HEK293 (cell line): ENCODE measurements at regions not wholly inside any gene's neighbourhood (a gene's known extent, or its start where the extent isn't known, plus 50 kb on each side); places are given as distances from the start of the nearest gene placed in this dataset.

ENCODE experiments used
- CTCF ChIA-PET: fragments of 350-600 bp; formaldehyde crosslinking; extraction: SDS; loops from one replicate; lab custom pipeline; 2021; ENCODE audit warnings: antibody characterized with exemption; lab: Yijun Ruan, JAX
- POLR2A ChIA-PET: fragments of 300-600 bp; formaldehyde crosslinking; extraction: SDS; loops from one replicate; lab custom pipeline; 2020; ENCODE audit warnings: antibody characterized with exemption, inconsistent platforms; lab: Yijun Ruan, JAX
- H3K27ac ChIP-seq: fragments of 200-500 bp; sonication (Bioruptor generic); 2 replicates; pipeline ENCODE4 v1.5.1; 2014; ENCODE audit warnings: low read depth, low read length, control low read depth, inconsistent platforms; ENCODE audit errors: extremely low read depth
- H3K36me3 ChIP-seq, 2 experiments: fragments of 200-500 bp in 1 of 2; sonication (Bioruptor generic) in 1 of 2; 1 replicate in 1 of 2; 2 replicates in 1 of 2; pipeline ENCODE4 v1.5.1; 2014 to 2017; ENCODE audit warnings: inconsistent platforms in 2 of 2, low read length in 2 of 2; ENCODE audit not compliant: control insufficient read depth in 2 of 2, insufficient read depth in 1 of 2
- H3K4me1 ChIP-seq: fragments of 200-500 bp; sonication (Bioruptor generic); 2 replicates; pipeline ENCODE4 v1.5.1; 2014; ENCODE audit warnings: mild to moderate bottlenecking, low read length, inconsistent platforms; ENCODE audit not compliant: control insufficient read depth, insufficient read depth
- H3K4me3 ChIP-seq: 2 replicates; pipeline ENCODE4 v1.5.1; 2011; ENCODE audit warnings: low read depth, mild to moderate bottlenecking, control low read depth, low read length, moderate library complexity
- H3K9me3 ChIP-seq: fragments of 200-500 bp; sonication (Bioruptor generic); 2 replicates; pipeline ENCODE4 v1.5.1; 2014; ENCODE audit warnings: low read depth, low read length, inconsistent platforms; ENCODE audit not compliant: control insufficient read depth, insufficient read depth
- KLF16 ChIP-seq: fragments of 450-650 bp; formaldehyde crosslinking; IDR thresholded peaks from 2 replicates; pipeline ENCODE4 v1.5.1; 2017; ENCODE audit warnings: missing biosample characterization, missing genetic modification characterization
- KLF7 ChIP-seq: fragments of 450-650 bp; formaldehyde crosslinking; IDR thresholded peaks from 2 replicates; pipeline ENCODE4 v1.5.1; 2016; ENCODE audit warnings: missing biosample characterization, missing genetic modification characterization, borderline replicate concordance
- MYNN ChIP-seq: fragments of 450-650 bp; formaldehyde crosslinking; IDR thresholded peaks from 2 replicates; pipeline ENCODE4 v1.5.1; 2016; ENCODE audit warnings: missing biosample characterization, missing genetic modification characterization, borderline replicate concordance
- SCRT1 ChIP-seq: fragments of 450-650 bp; formaldehyde crosslinking; IDR thresholded peaks from 2 replicates; pipeline ENCODE4 v1.5.1; 2016; ENCODE audit warnings: missing biosample characterization, missing genetic modification characterization, borderline replicate concordance
- ZBTB7A ChIP-seq: fragments of 450-650 bp; formaldehyde crosslinking; IDR thresholded peaks from 2 replicates; pipeline ENCODE4 v1.5.1; 2016; ENCODE audit warnings: low read depth, missing biosample characterization, missing genetic modification characterization
- ZIC2 ChIP-seq: fragments of 450-650 bp; formaldehyde crosslinking; IDR thresholded peaks from 2 replicates; pipeline ENCODE4 v1.5.1; 2016; ENCODE audit warnings: missing biosample characterization, missing genetic modification characterization
- ZNF132 ChIP-seq: fragments of 450-650 bp; formaldehyde crosslinking; IDR thresholded peaks from 2 replicates; pipeline ENCODE4 v1.5.1; 2017; ENCODE audit warnings: missing biosample characterization, missing genetic modification characterization, borderline replicate concordance
- ZNF292 ChIP-seq: fragments of 450-650 bp; formaldehyde crosslinking; IDR thresholded peaks from 2 replicates; pipeline ENCODE4 v1.5.1; 2016; ENCODE audit warnings: low read depth, missing biosample characterization, missing genetic modification characterization, borderline replicate concordance
- ZNF37A ChIP-seq: fragments of 450-650 bp; IDR thresholded peaks from 2 replicates; pipeline ENCODE4 v1.5.1; 2018; ENCODE audit warnings: missing biosample characterization, missing genetic modification characterization
- ZNF391 ChIP-seq: fragments of 450-650 bp; formaldehyde crosslinking; IDR thresholded peaks from 2 replicates; pipeline ENCODE4 v1.5.1; 2016; ENCODE audit warnings: low read depth, missing biosample characterization, missing genetic modification characterization, borderline replicate concordance
- ZNF394 ChIP-seq: fragments of 450-650 bp; formaldehyde crosslinking; IDR thresholded peaks from 2 replicates; pipeline ENCODE4 v1.5.1; 2016; ENCODE audit warnings: missing biosample characterization, missing genetic modification characterization, mild to moderate bottlenecking, moderate library complexity, borderline replicate concordance
- ZNF423 ChIP-seq: fragments of 450-650 bp; formaldehyde crosslinking; IDR thresholded peaks from 2 replicates; pipeline ENCODE4 v1.5.1; 2016; ENCODE audit warnings: missing biosample characterization, missing genetic modification characterization
- ZNF521 ChIP-seq: fragments of 450-650 bp; formaldehyde crosslinking; IDR thresholded peaks from 2 replicates; pipeline ENCODE4 v1.5.1; 2017; ENCODE audit warnings: missing biosample characterization, mild to moderate bottlenecking, missing genetic modification characterization
- ZNF561 ChIP-seq: fragments of 450-650 bp; IDR thresholded peaks from 2 replicates; pipeline ENCODE4 v1.5.1; 2018; ENCODE audit warnings: missing biosample characterization, missing genetic modification characterization, borderline replicate concordance
- ZNF596 ChIP-seq: fragments of 450-650 bp; IDR thresholded peaks from 2 replicates; pipeline ENCODE4 v1.5.0; 2018; ENCODE audit warnings: missing biosample characterization, mild to moderate bottlenecking, missing genetic modification characterization, moderate library complexity
- TF ChIP-seq, protein P1 (sequence below): fragments of 450-650 bp; formaldehyde crosslinking; IDR thresholded peaks from 2 replicates; pipeline ENCODE4 v1.5.1; 2017; ENCODE audit warnings: missing biosample characterization, missing genetic modification characterization
- TF ChIP-seq, protein P2 (sequence below): fragments of 450-650 bp; formaldehyde crosslinking; IDR thresholded peaks from 2 replicates; pipeline ENCODE4 v1.5.1; 2016; ENCODE audit warnings: missing biosample characterization, missing genetic modification characterization
- TF ChIP-seq, protein P3 (sequence below): fragments of 450-650 bp; formaldehyde crosslinking; IDR thresholded peaks from 2 replicates; pipeline ENCODE4 v1.5.1; 2017; ENCODE audit warnings: missing biosample characterization, missing genetic modification characterization
- TF ChIP-seq, protein P4 (sequence below): fragments of 450-650 bp; formaldehyde crosslinking; IDR thresholded peaks from 2 replicates; pipeline ENCODE4 v1.5.1; 2016; ENCODE audit warnings: missing biosample characterization, missing genetic modification characterization

DNA sequence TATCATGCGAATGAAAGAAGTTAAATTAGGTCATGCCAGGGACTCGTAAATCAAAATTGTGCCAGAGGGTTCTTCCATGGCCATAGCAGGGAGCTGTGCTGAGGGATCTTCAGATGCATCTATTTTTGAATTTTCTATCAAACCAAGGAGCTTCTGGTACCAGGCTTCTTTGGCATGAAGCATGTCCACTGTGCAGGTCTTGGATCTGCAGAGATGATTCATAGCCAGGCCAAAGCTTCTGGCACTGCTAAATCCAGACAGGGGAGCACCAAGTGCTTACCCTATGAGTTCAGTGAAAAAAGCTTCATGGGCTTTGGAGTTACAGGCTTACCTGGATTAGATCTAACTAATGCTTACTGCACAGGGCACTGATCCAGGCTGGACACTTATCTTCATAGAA lies 154.2 kb upstream of the DAB1 start:
- Histone ChIP-seq H3K4me1 (no peaks in the 10 kb centered on the region), H3K27ac (no peak overlapping the region), H3K36me3 (no peaks in the 10 kb centered on the region), H3K9me3 (no peaks in the 10 kb centered on the region), H3K4me3 (no peak overlapping the region)
- ChIA-PET POLR2A (no interaction called here), CTCF (no interaction called here)
- TF ChIP-seq, protein P1, sequence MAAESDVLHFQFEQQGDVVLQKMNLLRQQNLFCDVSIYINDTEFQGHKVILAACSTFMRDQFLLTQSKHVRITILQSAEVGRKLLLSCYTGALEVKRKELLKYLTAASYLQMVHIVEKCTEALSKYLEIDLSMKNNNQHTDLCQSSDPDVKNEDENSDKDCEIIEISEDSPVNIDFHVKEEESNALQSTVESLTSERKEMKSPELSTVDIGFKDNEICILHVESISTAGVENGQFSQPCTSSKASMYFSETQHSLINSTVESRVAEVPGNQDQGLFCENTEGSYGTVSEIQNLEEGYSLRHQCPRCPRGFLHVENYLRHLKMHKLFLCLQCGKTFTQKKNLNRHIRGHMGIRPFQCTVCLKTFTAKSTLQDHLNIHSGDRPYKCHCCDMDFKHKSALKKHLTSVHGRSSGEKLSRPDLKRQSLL, result no peak
- TF ChIP-seq ZNF391 (tag by site-specific recombination), result no peak
- TF ChIP-seq ZNF394 (tag by site-specific recombination), result no peak
- no peak for TF ChIP-seq ZBTB7A (tag by site-specific recombination)
- TF ChIP-seq, protein P2, sequence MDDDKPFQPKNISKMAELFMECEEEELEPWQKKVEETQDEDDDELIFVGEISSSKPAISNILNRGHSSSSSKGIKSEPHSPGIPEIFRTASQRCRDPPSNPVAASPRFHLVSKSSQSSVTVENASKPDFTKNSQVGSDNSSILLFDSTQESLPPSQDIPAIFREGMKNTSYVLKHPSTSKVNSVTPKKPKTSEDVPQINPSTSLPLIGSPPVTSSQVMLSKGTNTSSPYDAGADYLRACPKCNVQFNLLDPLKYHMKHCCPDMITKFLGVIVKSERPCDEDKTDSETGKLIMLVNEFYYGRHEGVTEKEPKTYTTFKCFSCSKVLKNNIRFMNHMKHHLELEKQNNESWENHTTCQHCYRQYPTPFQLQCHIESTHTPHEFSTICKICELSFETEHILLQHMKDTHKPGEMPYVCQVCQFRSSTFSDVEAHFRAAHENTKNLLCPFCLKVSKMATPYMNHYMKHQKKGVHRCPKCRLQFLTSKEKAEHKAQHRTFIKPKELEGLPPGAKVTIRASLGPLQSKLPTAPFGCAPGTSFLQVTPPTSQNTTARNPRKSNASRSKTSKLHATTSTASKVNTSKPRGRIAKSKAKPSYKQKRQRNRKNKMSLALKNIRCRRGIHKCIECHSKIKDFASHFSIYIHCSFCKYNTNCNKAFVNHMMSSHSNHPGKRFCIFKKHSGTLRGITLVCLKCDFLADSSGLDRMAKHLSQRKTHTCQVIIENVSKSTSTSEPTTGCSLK (tag by site-specific recombination), result no peak
- no peak for TF ChIP-seq KLF7
- TF ChIP-seq ZNF292, result no peak
- TF ChIP-seq ZNF132 (tag by site-specific recombination), result no peak
- no peak for TF ChIP-seq SCRT1
- no peak for TF ChIP-seq ZNF561 (tag by site-specific recombination)
- TF ChIP-seq ZNF423 (tag by site-specific recombination), result no peak
- TF ChIP-seq ZNF37A (tag by site-specific recombination), result no peak
- TF ChIP-seq MYNN (tag by site-specific recombination), result no peak
- TF ChIP-seq ZNF596 (tag by site-specific recombination), result no peak

DNA sequence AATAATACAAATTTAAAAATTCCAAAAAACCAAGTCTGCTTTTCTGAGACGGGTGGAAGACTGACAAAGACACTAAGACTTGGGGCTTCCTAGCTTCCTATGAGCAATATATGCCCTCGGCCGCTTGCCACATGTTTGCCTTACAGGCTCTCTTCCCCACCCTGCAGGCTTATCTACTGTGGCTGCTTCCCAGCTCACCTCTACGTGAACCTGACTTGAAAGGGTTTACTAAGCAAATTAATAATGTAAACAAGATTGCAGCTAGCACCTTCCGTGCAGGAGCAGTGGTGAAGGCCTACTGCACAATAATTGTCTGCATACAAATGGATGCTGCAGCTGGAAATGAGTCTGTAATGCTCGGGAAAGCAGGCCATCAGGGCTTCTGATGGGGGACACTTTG lies 152.9 kb upstream of the DAB1 start:
- no peak overlapping the region for H3K27ac ChIP-seq
- ChIA-PET POLR2A (interaction anchor here (0.7 kb wide), 1 partner anchor 69 kb away, joined by 3 read pairs; no protein-coding TSS in a partner anchor), CTCF (no interaction called here)
- no peaks in the 10 kb centered on the region for H3K4me1 ChIP-seq
- TF ChIP-seq, protein P3, sequence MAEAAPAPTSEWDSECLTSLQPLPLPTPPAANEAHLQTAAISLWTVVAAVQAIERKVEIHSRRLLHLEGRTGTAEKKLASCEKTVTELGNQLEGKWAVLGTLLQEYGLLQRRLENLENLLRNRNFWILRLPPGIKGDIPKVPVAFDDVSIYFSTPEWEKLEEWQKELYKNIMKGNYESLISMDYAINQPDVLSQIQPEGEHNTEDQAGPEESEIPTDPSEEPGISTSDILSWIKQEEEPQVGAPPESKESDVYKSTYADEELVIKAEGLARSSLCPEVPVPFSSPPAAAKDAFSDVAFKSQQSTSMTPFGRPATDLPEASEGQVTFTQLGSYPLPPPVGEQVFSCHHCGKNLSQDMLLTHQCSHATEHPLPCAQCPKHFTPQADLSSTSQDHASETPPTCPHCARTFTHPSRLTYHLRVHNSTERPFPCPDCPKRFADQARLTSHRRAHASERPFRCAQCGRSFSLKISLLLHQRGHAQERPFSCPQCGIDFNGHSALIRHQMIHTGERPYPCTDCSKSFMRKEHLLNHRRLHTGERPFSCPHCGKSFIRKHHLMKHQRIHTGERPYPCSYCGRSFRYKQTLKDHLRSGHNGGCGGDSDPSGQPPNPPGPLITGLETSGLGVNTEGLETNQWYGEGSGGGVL (tag by site-specific recombination), result no peak
- TF ChIP-seq KLF16 (no peak), SCRT1 (no peak), ZIC2 (tag by site-specific recombination) (no peak), ZNF292 (no peak), ZNF521 (tag by site-specific recombination) (no peak)
- TF ChIP-seq, protein P4, sequence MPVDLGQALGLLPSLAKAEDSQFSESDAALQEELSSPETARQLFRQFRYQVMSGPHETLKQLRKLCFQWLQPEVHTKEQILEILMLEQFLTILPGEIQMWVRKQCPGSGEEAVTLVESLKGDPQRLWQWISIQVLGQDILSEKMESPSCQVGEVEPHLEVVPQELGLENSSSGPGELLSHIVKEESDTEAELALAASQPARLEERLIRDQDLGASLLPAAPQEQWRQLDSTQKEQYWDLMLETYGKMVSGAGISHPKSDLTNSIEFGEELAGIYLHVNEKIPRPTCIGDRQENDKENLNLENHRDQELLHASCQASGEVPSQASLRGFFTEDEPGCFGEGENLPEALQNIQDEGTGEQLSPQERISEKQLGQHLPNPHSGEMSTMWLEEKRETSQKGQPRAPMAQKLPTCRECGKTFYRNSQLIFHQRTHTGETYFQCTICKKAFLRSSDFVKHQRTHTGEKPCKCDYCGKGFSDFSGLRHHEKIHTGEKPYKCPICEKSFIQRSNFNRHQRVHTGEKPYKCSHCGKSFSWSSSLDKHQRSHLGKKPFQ (tag by site-specific recombination), result no peak
- no peaks in the 10 kb centered on the region for H3K36me3 ChIP-seq
- no peaks in the 10 kb centered on the region for H3K9me3 ChIP-seq
- H3K4me3 ChIP-seq, result no peak overlapping the region
